Stimulated activated CD8-positive, alpha-beta memory T cell treated with anti-CD3 and anti-CD28 coated beads, Interleukin-2, amount 100 ng/mL, for 48 hours (primary cell): ENCODE measurements at regions not wholly inside any gene's neighbourhood (a gene's known extent, or its start where the extent isn't known, plus 50 kb on each side); places are given as distances from the start of the nearest gene placed in this dataset.
"Not testable (repeated sequence)": the region's sequence is repeated elsewhere in the genome, so short reads cannot be mapped to it uniquely, and the experiment has no call there.

Experiments
- DNase-seq, 2 donors: peaks; one replicate each; pipeline ENCODE4 v3.0.0-alpha.2; 2020; ENCODE audit warnings: low read depth in 2 of 2

DNA sequence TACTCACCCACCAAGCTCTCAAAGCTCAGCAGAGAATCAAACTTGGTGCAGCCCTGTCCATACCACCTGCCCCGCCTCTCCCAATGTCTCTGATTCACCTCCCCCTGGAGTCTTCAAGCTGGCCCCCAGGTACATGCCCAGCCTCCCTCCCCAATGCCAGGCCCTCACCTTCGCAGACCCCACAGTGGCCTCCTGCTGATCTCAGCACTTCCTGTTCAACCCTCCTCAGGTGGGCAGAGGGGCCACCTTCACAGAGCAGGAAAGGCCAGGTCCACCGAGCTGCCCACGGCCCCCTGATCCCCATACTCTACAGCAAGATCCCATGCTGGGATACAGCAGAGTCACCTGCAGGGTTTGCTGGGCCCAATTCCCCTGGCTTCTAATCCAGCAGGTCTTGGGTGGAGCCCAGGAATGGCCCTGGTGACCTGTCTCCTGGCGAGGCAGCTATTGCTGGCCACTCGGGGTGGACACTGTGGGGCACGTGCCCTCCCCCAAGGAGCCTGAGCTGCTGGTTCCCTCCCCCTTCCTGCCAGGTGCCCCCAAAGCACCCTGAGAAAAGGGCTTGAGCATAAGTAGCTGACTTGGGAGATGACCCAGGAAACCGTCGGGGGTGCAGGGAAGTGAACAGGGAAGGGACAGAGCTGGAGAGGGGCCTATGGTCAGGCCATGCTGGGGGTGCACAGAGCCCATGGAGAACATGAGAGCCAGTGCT lies 150.7 kb downstream of the BRD1 start:
- DNase-seq: no peak

DNA sequence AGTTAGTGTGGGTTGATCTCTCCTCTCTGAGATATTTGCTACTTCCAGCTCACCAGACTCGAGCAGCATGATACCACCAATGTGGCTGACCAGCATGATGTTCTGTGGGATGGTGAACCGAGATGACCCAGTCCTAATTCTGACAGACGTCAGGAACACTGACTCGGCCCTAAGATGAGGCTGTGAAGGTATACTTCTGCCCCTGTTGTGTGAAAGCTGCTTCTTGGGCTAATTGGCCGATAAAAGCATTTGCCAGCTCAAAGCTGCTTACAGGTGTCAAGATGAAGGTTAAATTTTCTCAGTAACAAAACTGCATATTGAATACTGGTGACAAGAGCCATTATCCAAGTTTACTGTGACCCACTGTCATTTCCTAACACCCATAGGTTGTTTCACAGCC lies 151.4 kb downstream of the BRD1 start:
- DNase-seq: no peak

- DNase-seq: no peak
These were observed 153.1 kb downstream of the BRD1 start for GRCh38 chr22:49674479-49675050.

GRCh38 chr22:49673048-49673447 lies 154.6 kb downstream of the BRD1 start:
- DNase-seq: no peak

GRCh38 chr22:49672014-49672516 lies 155.6 kb downstream of the BRD1 start:
- DNase-seq: no peak

DNA sequence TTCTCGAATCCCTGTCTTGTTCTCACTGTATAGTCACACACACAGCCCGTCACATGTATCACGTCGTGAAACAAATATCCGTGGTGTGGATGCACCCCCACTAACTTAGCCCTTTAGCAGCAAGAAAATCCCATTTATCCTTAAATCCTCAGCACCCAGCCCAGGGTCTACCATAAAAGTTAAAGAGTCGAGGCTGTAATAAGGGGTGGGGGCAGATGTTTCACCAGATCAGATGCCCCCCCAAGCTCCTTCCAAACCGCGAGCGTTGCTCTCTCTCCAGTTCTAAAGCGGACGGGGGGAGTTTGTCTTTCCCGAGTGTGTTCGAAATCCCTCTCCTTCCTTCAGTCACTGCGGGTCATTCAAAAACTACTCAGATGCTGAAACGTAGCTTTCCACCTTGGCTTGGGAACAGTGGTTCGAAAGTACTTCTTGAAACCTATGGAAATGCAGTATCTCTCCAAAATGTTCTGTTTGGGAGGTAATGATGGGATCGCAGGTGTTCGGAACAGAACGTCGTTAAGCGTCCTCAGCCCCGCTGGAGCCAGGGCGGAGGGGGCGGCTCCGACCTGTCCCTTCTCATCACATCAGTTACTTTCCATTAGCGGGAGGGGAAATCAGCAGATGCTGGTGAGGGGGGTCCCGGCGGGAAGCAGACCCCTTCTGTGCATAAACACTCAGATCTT lies 156.2 kb downstream of the BRD1 start:
- DNase-seq: no peak

DNA sequence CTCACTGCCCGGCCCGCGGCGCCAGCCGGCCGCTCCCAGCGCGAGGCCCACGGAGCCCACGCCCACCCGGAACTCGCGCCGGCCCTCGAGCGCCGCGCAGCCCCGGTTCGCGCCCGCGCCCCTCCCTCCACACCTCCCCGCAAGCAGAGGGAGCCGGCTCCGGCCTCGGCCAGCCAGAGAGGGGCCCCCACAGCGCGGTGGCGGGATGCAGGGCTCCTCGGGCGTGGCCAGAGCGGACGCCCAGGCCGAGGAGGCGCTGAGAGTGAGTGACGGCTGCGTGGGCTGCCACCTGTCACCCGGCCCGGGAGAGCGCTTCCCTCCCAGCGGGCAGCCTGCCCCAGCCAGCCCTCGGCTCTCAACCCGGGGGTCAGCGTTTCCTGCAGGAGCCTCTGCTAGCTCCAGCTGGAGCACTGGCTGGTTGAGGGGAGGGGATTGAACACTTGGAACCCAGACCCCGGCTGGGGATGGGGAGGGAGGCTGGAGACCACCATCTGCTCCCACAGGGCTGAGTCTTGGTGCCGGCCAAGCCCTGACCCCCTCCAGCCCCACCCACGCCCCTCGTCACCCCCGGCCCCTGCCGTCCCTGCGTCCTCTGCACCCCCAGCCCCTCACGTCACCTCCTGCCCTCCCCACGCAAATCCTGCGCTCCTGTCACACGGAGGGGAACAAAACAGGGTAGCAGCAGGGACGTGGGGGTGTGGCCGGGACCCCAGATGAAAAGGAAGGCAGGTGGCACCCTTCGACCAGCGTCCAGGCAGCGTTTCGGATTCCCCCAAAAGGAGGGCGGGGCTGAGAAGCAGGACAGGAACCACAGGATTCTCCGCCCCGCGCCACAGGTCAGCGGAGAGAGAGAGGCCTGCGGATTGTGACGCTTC lies 157.0 kb downstream of the BRD1 start:
- DNase-seq: no peak

GRCh38 chr22:49669969-49670455 lies 157.7 kb downstream of the BRD1 start:
- DNase-seq: not testable (repeated sequence)

GRCh38 chr22:49669427-49669968 lies 158.2 kb downstream of the BRD1 start:
- not testable (repeated sequence) for DNase-seq

GRCh38 chr22:49668402-49668801 lies 159.3 kb downstream of the BRD1 start:
- DNase-seq: no peak

- no peak for DNase-seq
These were observed 160.4 kb downstream of the BRD1 start for GRCh38 chr22:49667236-49667635.

- no peak for DNase-seq
These were observed 161.4 kb downstream of the BRD1 start for GRCh38 chr22:49666146-49666809.

- no peak for DNase-seq
These were observed 162.8 kb downstream of the BRD1 start for GRCh38 chr22:49664891-49665290.

- no peak for DNase-seq
These were observed 163.2 kb downstream of the BRD1 start for GRCh38 chr22:49664371-49664881.

GRCh38 chr22:49663823-49664222 lies 163.8 kb downstream of the BRD1 start:
- no peak for DNase-seq

DNA sequence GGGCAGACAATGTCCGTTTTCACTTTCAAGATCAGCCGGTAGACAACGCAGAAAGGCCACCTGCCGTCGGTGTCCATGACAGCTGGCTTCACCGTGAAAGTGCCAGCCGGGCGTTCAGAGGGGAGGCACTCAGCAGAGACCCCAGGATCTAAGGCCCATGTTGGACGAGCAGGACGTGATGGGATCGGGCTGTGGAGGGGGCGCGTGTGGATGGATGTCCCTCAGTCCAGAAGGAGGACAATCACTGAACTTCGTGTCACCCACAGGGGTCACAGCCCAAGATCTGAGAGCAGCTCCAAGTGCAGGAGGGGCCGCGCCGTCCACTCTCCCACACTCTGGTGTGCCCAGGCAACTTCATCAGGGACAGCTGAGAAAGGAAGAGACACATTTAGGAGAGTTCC lies 164.4 kb downstream of the BRD1 start:
- no peak for DNase-seq

DNA sequence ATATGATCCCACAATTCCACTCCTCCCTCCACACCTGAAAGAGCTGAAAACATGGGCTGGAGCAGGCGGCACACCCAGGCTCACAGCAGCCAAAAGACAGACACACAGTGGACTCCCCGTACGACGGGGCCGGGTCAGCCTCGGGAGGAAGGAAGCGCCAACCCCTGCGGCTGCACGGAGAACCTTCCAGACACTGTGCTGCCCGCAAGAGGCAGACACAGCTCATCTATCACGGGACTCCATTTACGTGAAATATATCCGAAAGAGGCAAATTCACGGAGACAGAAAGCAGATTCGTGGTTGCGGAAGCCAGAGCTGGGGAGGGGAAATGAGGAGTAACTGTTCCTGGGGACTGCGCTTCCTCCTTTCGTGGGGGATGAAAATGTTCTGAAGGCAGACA lies 165.0 kb downstream of the BRD1 start:
- DNase-seq: no peak

GRCh38 chr22:49660794-49661781 lies 166.6 kb downstream of the BRD1 start:
- no peak for DNase-seq

GRCh38 chr22:49660321-49660720 lies 167.4 kb downstream of the BRD1 start:
- no peak for DNase-seq

- no peak for DNase-seq
These were observed 167.8 kb downstream of the BRD1 start for GRCh38 chr22:49659924-49660315.
